Lung (tissue), 11 donors: ENCODE measurements at regions not wholly inside any gene's neighbourhood (a gene's known extent, or its start where the extent isn't known, plus 50 kb on each side); places are given as distances from the start of the nearest gene placed in this dataset.

Experiments
- ATAC-seq: fragments of 200-7000 bp; cut with Tn5 transposase; one replicate; pipeline ENCODE4 v1.9.1; 2020; ENCODE audit warnings: moderate number of reproducible peaks; ENCODE audit not compliant: insufficient read depth, low FRiP score
- DNase-seq, 3 donors: peaks; one replicate each; pipeline ENCODE4 v3.0.0-alpha.2; 2013 to 2017
- H3K27ac ChIP-seq, 2 donors: one replicate each; pipeline ENCODE4 v1.5.1; 2013; ENCODE audit warnings: mild to moderate bottlenecking in 2 of 2, moderate library complexity in 2 of 2, control low read depth in 1 of 2, inconsistent platforms in 1 of 2, low read depth in 1 of 2, low read length in 1 of 2
- H3K27me3 ChIP-seq, 3 donors: one replicate each; pipeline ENCODE4 v1.5.1; 2013; ENCODE audit warnings: low read length in 2 of 3; ENCODE audit not compliant: control insufficient read depth in 3 of 3, insufficient read depth in 3 of 3
- H3K36me3 ChIP-seq, 4 donors: one replicate each; pipeline ENCODE4 v1.5.1; 2013; ENCODE audit warnings: low read length in 4 of 4, mild to moderate bottlenecking in 1 of 4, moderate library complexity in 1 of 4; ENCODE audit not compliant: control insufficient read depth in 4 of 4, insufficient read depth in 4 of 4
- H3K4me1 ChIP-seq, 5 donors: one replicate each; pipeline ENCODE4 v1.5.1; 2013; ENCODE audit warnings: low read length in 5 of 5, mild to moderate bottlenecking in 2 of 5, moderate library complexity in 1 of 5; ENCODE audit not compliant: control insufficient read depth in 5 of 5, insufficient read depth in 5 of 5
- H3K4me3 ChIP-seq: one replicate; pipeline ENCODE4 v1.5.1; 2013; ENCODE audit warnings: mild to moderate bottlenecking, control low read depth, moderate library complexity
- H3K9ac ChIP-seq, 2 donors: one replicate each; pipeline ENCODE4 v1.5.1; 2013; ENCODE audit warnings: low read length in 2 of 2, control low read depth in 1 of 2; ENCODE audit not compliant: insufficient read depth in 1 of 2
- H3K9me3 ChIP-seq, 4 donors: one replicate each; pipeline ENCODE4 v1.5.1; 2013; ENCODE audit warnings: low read length in 3 of 4, mild to moderate bottlenecking in 1 of 4, moderate library complexity in 1 of 4; ENCODE audit not compliant: control insufficient read depth in 4 of 4, insufficient read depth in 3 of 4
- CTCF ChIP-seq: IDR thresholded peaks from 2 replicates; pipeline ENCODE4 v1.5.1; 2012; ENCODE audit warnings: mild to moderate bottlenecking; ENCODE audit errors: control extremely low read depth, extremely low read depth
- WGBS, 2 donors: extraction: QIAGEN DNeasy Blood & Tissue Kit; methylation state at CpG; one replicate each; pipeline ENCODE4 v1.1.7; 2013; 5-methylcytosine and 5-hydroxymethylcytosine counted together
- donor health status: control.
- donor health status: control.
- donor health status: Bipolar disorder and iron deficiency.
- donor health status: healthy.
- donor health status: DM: yes; HTN: yes; CAD: no.

DNA sequence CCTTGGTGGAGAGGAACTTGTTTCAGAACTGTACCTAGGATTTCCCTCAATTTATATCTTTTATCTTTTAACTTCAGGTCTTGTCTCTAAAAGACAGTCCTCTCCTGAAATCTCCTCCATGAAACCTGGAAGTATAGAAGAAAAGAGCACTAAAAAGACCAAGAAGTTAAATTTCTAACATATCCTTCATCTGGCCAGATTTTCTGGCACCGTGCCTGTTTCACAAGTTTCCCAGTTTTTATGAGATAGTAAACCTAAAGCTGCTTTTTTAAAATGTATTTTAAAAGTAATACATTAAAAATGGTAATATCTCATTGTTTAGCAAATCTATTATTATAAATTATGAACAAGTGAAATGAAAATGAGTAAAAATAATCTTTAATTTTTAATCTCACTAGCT, 348.3 kb upstream of the RSPO3 start:
- Histone ChIP-seq H3K4me1 (peaks cover 0 to 7% (median 2%) of the 10 kb centered on the region in 5 donors), H3K36me3 (no peaks in the 10 kb centered on the region), H3K27ac (no peak overlapping the region), H3K9me3 (no peaks in the 10 kb centered on the region), H3K27me3 (no peaks in the 10 kb centered on the region), H3K4me3 (no peak overlapping the region), H3K9ac (no peak overlapping the region)
- peak in 2 of 3 donors; percentile 22 to 34 for DNase-seq
- WGBS, 2 donors: 64 to 78% methylated on average over 1 of the region's 1 CpG
- TF ChIP-seq CTCF: no peak
- no peak for ATAC-seq

DNA sequence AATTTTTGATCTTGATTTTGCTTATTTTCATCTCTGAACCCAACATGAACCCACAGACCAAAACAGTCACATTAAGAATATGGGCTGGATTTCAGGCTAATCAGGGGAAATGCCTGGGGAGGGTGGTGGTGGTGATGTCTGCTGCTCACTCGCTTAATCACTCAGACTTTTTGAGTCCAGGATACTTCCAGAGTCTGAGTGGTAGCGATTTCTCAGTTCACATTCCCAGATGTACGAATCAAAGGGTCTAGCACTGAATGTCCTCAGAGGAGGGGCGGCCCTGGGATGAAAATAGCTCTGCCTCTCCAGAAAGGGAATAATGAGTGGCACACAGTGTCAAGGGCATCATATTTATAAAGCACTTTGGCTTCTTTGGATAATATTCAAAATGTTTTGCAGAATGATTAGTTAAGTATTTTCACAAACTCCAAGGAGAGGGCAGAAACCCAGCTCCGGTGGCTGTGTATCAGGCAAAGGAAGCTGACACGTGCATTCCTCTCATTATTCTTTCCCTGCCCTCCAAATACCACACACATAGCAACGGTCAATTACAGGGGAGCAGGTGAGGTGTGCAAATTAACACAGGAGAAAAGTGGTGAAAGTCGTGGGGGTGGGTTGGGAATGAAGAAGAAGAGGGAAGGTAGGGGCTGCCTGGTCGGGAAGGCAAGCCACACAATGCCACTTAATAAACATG, 345.2 kb upstream of the RSPO3 start:
- ATAC-seq: no peak
- Histone ChIP-seq H3K27ac (no peak overlapping the region), H3K27me3 (no peaks in the 10 kb centered on the region), H3K4me3 (no peak overlapping the region), H3K36me3 (no peaks in the 10 kb centered on the region), H3K9me3 (no peaks in the 10 kb centered on the region), H3K4me1 (peaks cover 0 to 7% (median 2%) of the 10 kb centered on the region in 5 donors), H3K9ac (no peak overlapping the region)
- 21 to 30% methylated on average over 9 of the region's 9 CpGs for WGBS, 2 donors
- TF ChIP-seq CTCF: no peak
- peak in 1 of 3 donors; percentile 15 for DNase-seq

GRCh38 chr6:126779331-126779730, 339.1 kb upstream of the RSPO3 start:
- DNase-seq: peak; percentile 32 to 85 (median 75)
- WGBS, 2 donors: 86% methylated on average over 3 of the region's 3 CpGs
- ATAC-seq: no peak
- Histone ChIP-seq H3K27me3 (no peaks in the 10 kb centered on the region), H3K36me3 (no peaks in the 10 kb centered on the region), H3K9me3 (no peaks in the 10 kb centered on the region), H3K4me1 (peaks cover 0 to 24% (median 0%) of the 10 kb centered on the region in 5 donors), H3K27ac (no peak overlapping the region), H3K4me3 (no peak overlapping the region), H3K9ac (no peak overlapping the region)
- no peak for TF ChIP-seq CTCF

DNA sequence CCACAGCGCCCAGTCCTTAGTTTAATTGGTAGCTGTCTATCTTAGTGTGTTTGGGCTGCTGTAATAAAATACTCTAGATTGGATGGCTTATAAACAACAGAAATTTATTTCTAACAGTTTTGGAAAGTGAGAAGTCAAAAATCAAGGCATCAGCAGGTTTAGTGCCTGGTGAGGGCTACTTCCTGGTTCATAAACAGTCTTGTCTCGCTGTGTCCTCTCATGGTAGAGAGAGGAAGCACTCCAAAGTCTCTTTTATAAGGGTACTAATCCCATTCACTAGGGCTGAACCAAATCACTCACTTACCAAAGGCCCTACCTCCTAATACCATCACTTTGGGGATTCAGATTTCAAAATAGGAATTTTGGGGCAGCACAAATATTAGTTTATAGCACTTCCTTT, 336.9 kb upstream of the RSPO3 start:
- 71 to 79% methylated on average over 2 of the region's 2 CpGs for WGBS, 2 donors
- no peak for ATAC-seq

More for the DNA sequence above, 336.9 kb upstream of the RSPO3 start:
- H3K9me3 ChIP-seq: no peaks in the 10 kb centered on the region
- peaks cover 0 to 35% (median 0%) of the 10 kb centered on the region in 5 donors for H3K4me1 ChIP-seq
- no peak for TF ChIP-seq CTCF
- H3K4me3 ChIP-seq: no peak overlapping the region
- no peak overlapping the region for H3K9ac ChIP-seq
- H3K27ac ChIP-seq: no peak overlapping the region
- H3K27me3 ChIP-seq: no peaks in the 10 kb centered on the region
- DNase-seq: no peak
- H3K36me3 ChIP-seq: no peaks in the 10 kb centered on the region
